ENCODE measurements at regions not wholly inside any gene's neighbourhood (a gene's known extent, or its start where the extent isn't known, plus 50 kb on each side); places are given as distances from the start of the nearest gene placed in this dataset.

- TF ChIP-seq CTCF (IDR thresholded peaks at IDR 0.05) (no peak), POLR2AphosphoS5 (IDR thresholded peaks at IDR 0.05) (no peak)
Observed at GRCh38 chr1:148389027-148389339, 94.1 kb downstream of the PPIAL4G start.

Data from esophagus muscularis mucosa (tissue), 3 donors.